Gastrocnemius medialis (tissue), 4 donors: ENCODE measurements at regions not wholly inside any gene's neighbourhood (a gene's known extent, or its start where the extent isn't known, plus 50 kb on each side); places are given as distances from the start of the nearest gene placed in this dataset.

Source experiments
- ATAC-seq, 2 donors: fragments of 150-250 bp; one replicate each; pipeline ENCODE4 v1.9.1; 2016
- DNase-seq, 2 donors: peaks; one replicate each; pipeline ENCODE4 v3.0.0-alpha.2; 2019
- H3K27ac ChIP-seq, 4 donors: fragments of 200-600 bp; sonication (generic); 1 replicate in 1 of 4; 2 replicates in 3 of 4; pipeline ENCODE4 v1.5.1; 2016 to 2018; ENCODE audit warnings: mild to moderate bottlenecking in 2 of 4, moderate library complexity in 1 of 4
- H3K27me3 ChIP-seq, 3 donors: fragments of 200-600 bp; sonication (generic) in 2 of 3; 1 replicate in 1 of 3; 2 replicates in 2 of 3; pipeline versions ENCODE4 v1.5.1 to v1.6.0; 2016 to 2019; ENCODE audit warnings: mild to moderate bottlenecking in 1 of 3, moderate library complexity in 1 of 3
- H3K36me3 ChIP-seq, 2 donors: fragments of 200-600 bp; sonication (generic) in 1 of 2; one replicate each; pipeline ENCODE4 v1.5.1; 2017 to 2018
- H3K4me1 ChIP-seq, 2 donors: fragments of 200-600 bp; sonication (generic) in 1 of 2; one replicate each; pipeline ENCODE4 v1.5.1; 2016 to 2017; ENCODE audit warnings: mild to moderate bottlenecking in 2 of 2
- H3K4me3 ChIP-seq, 4 donors: fragments of 200-600 bp; sonication (generic) in 3 of 4; 1 replicate in 1 of 4; 2 replicates in 3 of 4; pipeline ENCODE4 v1.5.1; 2016 to 2019; ENCODE audit warnings: mild to moderate bottlenecking in 2 of 4
- H3K9me3 ChIP-seq, 3 donors: fragments of 200-600 bp; sonication (generic) in 2 of 3; 1 replicate in 1 of 3; 2 replicates in 2 of 3; pipeline ENCODE4 v1.5.1; 2016 to 2019
- CTCF ChIP-seq, 5 experiments: fragments of 450-650 bp in 3 of 5; fragments of 200-600 bp in 2 of 5; sonication (generic) in 2 of 5; IDR thresholded peaks in 4 of 5; conservative IDR thresholded peaks in 1 of 5; 1 replicate in 4 of 5; 2 replicates in 1 of 5; pipeline ENCODE4 v1.5.1; 2016 to 2019; ENCODE audit warnings: antibody characterized with exemption in 5 of 5, mild to moderate bottlenecking in 3 of 5, moderate library complexity in 3 of 5
- POLR2A ChIP-seq, 2 donors: fragments of 450-650 bp; IDR thresholded peaks; one replicate each; pipeline ENCODE4 v1.6.1; 2017; ENCODE audit warnings: antibody characterized with exemption in 2 of 2, mild to moderate bottlenecking in 2 of 2, moderate library complexity in 2 of 2
- in situ Hi-C, 4 donors: fragments of 200-750 bp; cut with MboI; loops; one replicate each; pipeline versions ENCODE4 v1.15.0 to v1.8.0; 2017; ENCODE audit warnings: low sequenced_read_pairs in 4 of 4
- intact Hi-C: fragments of 100-400 bp; cut with DNase I; formaldehyde crosslinking; loops from one replicate; pipeline ENCODE4 v1.15.1; 2023; ENCODE audit warnings: low total_unique reads

GRCh38 chr9:82605657-82606031 is 457.3 kb downstream of the RASEF start:
- in situ Hi-C loops = loop anchor here in 3 of 4 donors (10.0 to 25.0 kb wide), 3 partner anchors 718 to 1093 kb away; no protein-coding TSS in a partner anchor
- TF ChIP-seq CTCF (IDR thresholded peaks at IDR 0.05 in 4 of 5, conservative IDR thresholded peaks at IDR 0.05 in 1 of 5) (no peak), POLR2A (IDR thresholded peaks at IDR 0.05) (no peak)
- intact Hi-C loops = loop anchor here (5.0 kb wide), 1 partner anchor 1083 kb away; no protein-coding TSS in a partner anchor
- no peaks in the 10 kb centered on the region for H3K9me3 ChIP-seq
- no peak overlapping the region for H3K27ac ChIP-seq
- H3K4me1 ChIP-seq = peaks cover 0 to 11% of the 10 kb centered on the region in 2 donors
- H3K4me3 ChIP-seq = no peak overlapping the region
- H3K36me3 ChIP-seq = no peaks in the 10 kb centered on the region
- ATAC-seq (no peak), DNase-seq (no peak)
- H3K27me3 ChIP-seq = no peaks in the 10 kb centered on the region

GRCh38 chr9:82606071-82606470 is 456.9 kb downstream of the RASEF start:
- Histone ChIP-seq H3K4me3 (no peak overlapping the region), H3K36me3 (no peaks in the 10 kb centered on the region), H3K4me1 (peaks cover 0 to 11% of the 10 kb centered on the region in 2 donors), H3K27me3 (no peaks in the 10 kb centered on the region), H3K27ac (no peak overlapping the region), H3K9me3 (no peaks in the 10 kb centered on the region)
- no peak for ATAC-seq
- in situ Hi-C loops (loop anchor here in 3 of 4 donors (10.0 to 25.0 kb wide), 3 partner anchors 719 to 1094 kb away; no protein-coding TSS in a partner anchor), intact Hi-C loops (loop anchor here (5.0 kb wide), 1 partner anchor 1084 kb away; no protein-coding TSS in a partner anchor)
- TF ChIP-seq CTCF (IDR thresholded peaks at IDR 0.05 in 4 of 5, conservative IDR thresholded peaks at IDR 0.05 in 1 of 5) (no peak), POLR2A (IDR thresholded peaks at IDR 0.05) (no peak)
- no peak for DNase-seq

- intact Hi-C loops = loop anchor here (5.0 kb wide), 1 partner anchor 1084 kb away; no protein-coding TSS in a partner anchor
- H3K9me3 ChIP-seq = no peaks in the 10 kb centered on the region
- no peak for TF ChIP-seq POLR2A (IDR thresholded peaks at IDR 0.05)
- TF ChIP-seq CTCF (IDR thresholded peaks at IDR 0.05 in 4 of 5, conservative IDR thresholded peaks at IDR 0.05 in 1 of 5) = peak; percentile 22 to 72 (median 63)
- H3K4me3 ChIP-seq = no peak overlapping the region
- H3K4me1 ChIP-seq = peaks cover 0 to 11% of the 10 kb centered on the region in 2 donors
- DNase-seq (peak in 1 of 2 donors; percentile 16), ATAC-seq (peak; percentile 78 to 90)
- H3K27ac ChIP-seq = no peak overlapping the region
- H3K36me3 ChIP-seq = no peaks in the 10 kb centered on the region
- in situ Hi-C loops = loop anchor here in 3 of 4 donors (10.0 to 25.0 kb wide), 3 partner anchors 719 to 1094 kb away; no protein-coding TSS in a partner anchor
- no peaks in the 10 kb centered on the region for H3K27me3 ChIP-seq
These were observed 456.2 kb downstream of the RASEF start for GRCh38 chr9:82606492-82607382.

- no peak overlapping the region for H3K4me3 ChIP-seq
- no peaks in the 10 kb centered on the region for H3K9me3 ChIP-seq
- H3K27me3 ChIP-seq = no peaks in the 10 kb centered on the region
- no peaks in the 10 kb centered on the region for H3K36me3 ChIP-seq
- peaks cover 0 to 11% of the 10 kb centered on the region in 2 donors for H3K4me1 ChIP-seq
- in situ Hi-C loops (loop anchor here in 3 of 4 donors (10.0 to 25.0 kb wide), 3 partner anchors 721 to 1096 kb away; no protein-coding TSS in a partner anchor), intact Hi-C loops (loop anchor here (5.0 kb wide), 1 partner anchor 1086 kb away; no protein-coding TSS in a partner anchor)
- no peak overlapping the region for H3K27ac ChIP-seq
- TF ChIP-seq POLR2A (IDR thresholded peaks at IDR 0.05) (no peak), CTCF (IDR thresholded peaks at IDR 0.05 in 4 of 5, conservative IDR thresholded peaks at IDR 0.05 in 1 of 5) (no peak)
- ATAC-seq (no peak), DNase-seq (no peak)
These were observed 454.5 kb downstream of the RASEF start for GRCh38 chr9:82608487-82608886.
